ENCODE measurements at regions not wholly inside any gene's neighbourhood (a gene's known extent, or its start where the extent isn't known, plus 50 kb on each side); places are given as distances from the start of the nearest gene placed in this dataset.

- Histone ChIP-seq H3K27me3 (ENCODE audit: low read length) (no peaks in the 10 kb centered on the region), H3K9ac (ENCODE audit: low read length) (no peak overlapping the region), H3F3A (ENCODE audit: insufficient read depth) (no peaks in the 10 kb centered on the region), H2AFZ (ENCODE audit: low read depth, low read length, severe bottlenecking) (no peak overlapping the region), H3K4me3 (ENCODE audit: insufficient read depth, low read length, poor library complexity, severe bottlenecking) (no peak overlapping the region), H4K20me1 (ENCODE audit: low read depth, low read length) (no peaks in the 10 kb centered on the region), H3K9me2 (replicated peaks; ENCODE audit: insufficient read depth, low read length) (no peaks in the 10 kb centered on the region), H3K79me2 (ENCODE audit: insufficient read depth, low read length) (no peaks in the 10 kb centered on the region), H3K36me3 (ENCODE audit: low read length) (no peaks in the 10 kb centered on the region), H3K9me3 (ENCODE audit: insufficient read depth, low read length) (no peaks in the 10 kb centered on the region), H3K27ac (ENCODE audit: low read depth, low read length) (no peak overlapping the region), H3K4me2 (ENCODE audit: low read depth, low read length, poor library complexity, severe bottlenecking) (no peak overlapping the region)
- TF ChIP-seq CTCF (IDR thresholded peaks at IDR 0.05; ENCODE audit: insufficient read depth, low read length, poor library complexity, severe bottlenecking) (no peak), EZH2phosphoT487 (conservative IDR thresholded peaks at IDR 0.05; ENCODE audit: low read length) (no peak)
Observed at GRCh38 chr1:219331424-219331823, 157.7 kb downstream of the LYPLAL1 start.

- Histone ChIP-seq H3K79me2 (ENCODE audit: insufficient read depth, low read length) (no peaks in the 10 kb centered on the region), H3K4me2 (ENCODE audit: low read depth, low read length, poor library complexity, severe bottlenecking) (no peak overlapping the region), H2AFZ (ENCODE audit: low read depth, low read length, severe bottlenecking) (no peak overlapping the region), H4K20me1 (ENCODE audit: low read depth, low read length) (no peaks in the 10 kb centered on the region), H3K9me3 (ENCODE audit: insufficient read depth, low read length) (no peaks in the 10 kb centered on the region), H3K9me2 (replicated peaks; ENCODE audit: insufficient read depth, low read length) (no peaks in the 10 kb centered on the region), H3K4me3 (ENCODE audit: insufficient read depth, low read length, poor library complexity, severe bottlenecking) (no peak overlapping the region), H3K36me3 (ENCODE audit: low read length) (no peaks in the 10 kb centered on the region), H3K9ac (ENCODE audit: low read length) (no peak overlapping the region), H3K27me3 (ENCODE audit: low read length) (no peaks in the 10 kb centered on the region), H3K27ac (ENCODE audit: low read depth, low read length) (no peak overlapping the region), H3F3A (ENCODE audit: insufficient read depth) (no peaks in the 10 kb centered on the region)
- TF ChIP-seq CTCF (IDR thresholded peaks at IDR 0.05; ENCODE audit: insufficient read depth, low read length, poor library complexity, severe bottlenecking), result no peak
- no peak for TF ChIP-seq EZH2phosphoT487 (conservative IDR thresholded peaks at IDR 0.05; ENCODE audit: low read length)
Observed at GRCh38 chr1:219330669-219331068, 157.0 kb downstream of the LYPLAL1 start.

GRCh38 chr1:219330001-219330400 is 156.3 kb downstream of the LYPLAL1 start:
- H3K4me2 ChIP-seq (ENCODE audit: low read depth, low read length, poor library complexity, severe bottlenecking), result no peak overlapping the region
- no peak overlapping the region for H3K9ac ChIP-seq (ENCODE audit: low read length)
- no peaks in the 10 kb centered on the region for H3K79me2 ChIP-seq (ENCODE audit: insufficient read depth, low read length)
- no peaks in the 10 kb centered on the region for H3F3A ChIP-seq (ENCODE audit: insufficient read depth)
- no peak overlapping the region for H3K4me3 ChIP-seq (ENCODE audit: insufficient read depth, low read length, poor library complexity, severe bottlenecking)
- H3K27me3 ChIP-seq (ENCODE audit: low read length), result no peaks in the 10 kb centered on the region
- H3K9me2 ChIP-seq (replicated peaks; ENCODE audit: insufficient read depth, low read length), result no peaks in the 10 kb centered on the region
- TF ChIP-seq EZH2phosphoT487 (conservative IDR thresholded peaks at IDR 0.05; ENCODE audit: low read length), result no peak
- no peak for TF ChIP-seq CTCF (IDR thresholded peaks at IDR 0.05; ENCODE audit: insufficient read depth, low read length, poor library complexity, severe bottlenecking)
- H2AFZ ChIP-seq (ENCODE audit: low read depth, low read length, severe bottlenecking), result no peak overlapping the region
- H4K20me1 ChIP-seq (ENCODE audit: low read depth, low read length), result no peaks in the 10 kb centered on the region
- H3K27ac ChIP-seq (ENCODE audit: low read depth, low read length), result no peak overlapping the region
- no peaks in the 10 kb centered on the region for H3K36me3 ChIP-seq (ENCODE audit: low read length)
- H3K9me3 ChIP-seq (ENCODE audit: insufficient read depth, low read length), result no peaks in the 10 kb centered on the region
